OCI-LY7 (cell line): ENCODE measurements at regions not wholly inside any gene's neighbourhood (a gene's known extent, or its start where the extent isn't known, plus 50 kb on each side); places are given as distances from the start of the nearest gene placed in this dataset.

ENCODE experiments used
- CTCF ChIP-seq: fragments of 200-600 bp; sonication (generic); conservative IDR thresholded peaks from 2 replicates; pipeline ENCODE4 v1.5.1; 2014; ENCODE audit warnings: mild to moderate bottlenecking, antibody characterized with exemption, low read length, moderate library complexity, mixed read lengths
- EZH2phosphoT487 ChIP-seq: fragments of 200-600 bp; sonication (generic); IDR thresholded peaks from 2 replicates; pipeline ENCODE4 v1.6.1; 2018; ENCODE audit warnings: low read depth, borderline replicate concordance, mild to moderate bottlenecking, mixed run types, antibody characterized with exemption, low read length, moderate library complexity, mixed read lengths

GRCh38 chr2:9705196-9705595 is 74.4 kb upstream of the YWHAQ start:
- TF ChIP-seq CTCF (no peak), EZH2phosphoT487 (no peak)
